IMR-90 (cell line): ENCODE measurements at regions not wholly inside any gene's neighbourhood (a gene's known extent, or its start where the extent isn't known, plus 50 kb on each side); places are given as distances from the start of the nearest gene placed in this dataset.

Source experiments
- ATAC-seq: fragments of 200-7000 bp; cut with Tn5 transposase; 2 replicates; pipeline ENCODE4 v1.9.1; 2020; ENCODE audit warnings: low read depth, mild to moderate bottlenecking, moderate library complexity
- BruUV-seq: library from RNA; stranded (reverse); fragments of 400-500 nt; replicated peaks from 2 replicates; lab custom pipeline; 2021; lab: Mats Ljungman, UMichigan
- CTCF ChIA-PET: fragments of 300-600 bp; formaldehyde crosslinking; extraction: SDS; loops from one replicate; lab custom pipeline; 2021; ENCODE audit warnings: antibody characterized with exemption; lab: Yijun Ruan, JAX
- POLR2A ChIA-PET: fragments of 300-600 bp; sonication (Branson Sonifier 250); formaldehyde crosslinking; loops from one replicate; lab custom pipeline; 2022; ENCODE audit warnings: antibody characterized with exemption; ENCODE audit not compliant: unreplicated experiment; lab: Charles Lee
- DNase-seq: peaks from one replicate; pipeline ENCODE4 v3.0.0; 2013
- H2AFZ ChIP-seq: replicated peaks from 2 replicates; pipeline ENCODE3; 2013; ENCODE audit warnings: low read length, mild to moderate bottlenecking; ENCODE audit not compliant: poor library complexity
- H2AK5ac ChIP-seq: 2 replicates; pipeline ENCODE4 v1.6.1; 2013; ENCODE audit warnings: low read depth, low read length, inconsistent platforms
- H2AK9ac ChIP-seq: replicated peaks from 2 replicates; pipeline ENCODE3; 2013; ENCODE audit warnings: mild to moderate bottlenecking, low read depth, low read length, moderate library complexity; ENCODE audit not compliant: poor library complexity
- H2BK120ac ChIP-seq: 2 replicates; pipeline ENCODE4 v1.6.1; 2013; ENCODE audit warnings: low read depth, low read length, inconsistent platforms
- H2BK15ac ChIP-seq: 3 replicates; pipeline ENCODE4 v1.6.1; 2013; ENCODE audit warnings: low read depth, low read length, inconsistent platforms
- H2BK20ac ChIP-seq: 2 replicates; pipeline ENCODE4 v1.6.1; 2013; ENCODE audit warnings: low read depth, mild to moderate bottlenecking, inconsistent platforms, low read length, moderate library complexity
- H2BK5ac ChIP-seq: 2 replicates; pipeline ENCODE4 v1.6.1; 2013; ENCODE audit warnings: mild to moderate bottlenecking, low read depth, low read length, inconsistent platforms; ENCODE audit not compliant: poor library complexity, severe bottlenecking
- H3K14ac ChIP-seq: replicated peaks from 2 replicates; pipeline ENCODE4 v1.6.1; 2013; ENCODE audit warnings: low read depth, low read length, inconsistent platforms
- H3K18ac ChIP-seq: 2 replicates; pipeline ENCODE4 v1.6.1; 2013; ENCODE audit warnings: low read depth, low read length, control low read depth
- H3K23ac ChIP-seq: 2 replicates; pipeline ENCODE4 v1.6.1; 2013; ENCODE audit warnings: low read depth, low read length, inconsistent platforms
- H3K27ac ChIP-seq: 2 replicates; pipeline ENCODE4 v1.5.1; 2013; ENCODE audit warnings: mild to moderate bottlenecking, control low read depth, low read length; ENCODE audit not compliant: insufficient read depth
- H3K27me3 ChIP-seq: 2 replicates; pipeline ENCODE4 v1.6.1; 2013; ENCODE audit warnings: low read length; ENCODE audit not compliant: control insufficient read depth, insufficient read depth
- H3K36me3 ChIP-seq: 2 replicates; pipeline ENCODE4 v1.6.1; 2013; ENCODE audit warnings: low read length, mixed read lengths; ENCODE audit not compliant: control insufficient read depth, insufficient read depth
- H3K4ac ChIP-seq: 2 replicates; pipeline ENCODE4 v1.6.1; 2013; ENCODE audit warnings: low read depth, low read length, inconsistent platforms
- H3K4me1 ChIP-seq: 2 replicates; pipeline ENCODE4 v1.6.1; 2013; ENCODE audit warnings: low read length, mixed read lengths; ENCODE audit not compliant: control insufficient read depth, insufficient read depth
- H3K4me2 ChIP-seq: 2 replicates; pipeline ENCODE4 v1.6.1; 2013; ENCODE audit warnings: low read depth, mild to moderate bottlenecking, control low read depth, low read length, moderate library complexity
- H3K4me3 ChIP-seq: 2 replicates; pipeline ENCODE4 v1.5.1; 2013; ENCODE audit warnings: low read depth, mild to moderate bottlenecking, control low read depth, low read length, moderate library complexity; ENCODE audit not compliant: insufficient read depth
- H3K56ac ChIP-seq: 2 replicates; pipeline ENCODE4 v1.6.1; 2013; ENCODE audit warnings: low read length, inconsistent platforms; ENCODE audit not compliant: insufficient read depth; ENCODE audit errors: extremely low read depth
- H3K79me1 ChIP-seq, 2 experiments: 2 replicates each; pipeline ENCODE4 v1.6.1; 2013; ENCODE audit warnings: low read length in 2 of 2, inconsistent platforms in 1 of 2, low read depth in 1 of 2
- H3K9ac ChIP-seq: 2 replicates; pipeline ENCODE4 v1.6.1; 2013; ENCODE audit warnings: low read depth, low read length, control low read depth
- H3K9me1 ChIP-seq: 2 replicates; pipeline ENCODE4 v1.6.1; 2013; ENCODE audit warnings: low read length, inconsistent platforms; ENCODE audit not compliant: insufficient read depth
- H3K9me3 ChIP-seq: 2 replicates; pipeline ENCODE4 v1.6.1; 2013; ENCODE audit warnings: low read length; ENCODE audit not compliant: control insufficient read depth, insufficient read depth
- H4K20me1 ChIP-seq: 2 replicates; pipeline ENCODE4 v1.6.1; 2013; ENCODE audit warnings: low read length, inconsistent platforms; ENCODE audit not compliant: insufficient read depth
- H4K5ac ChIP-seq: 2 replicates; pipeline ENCODE4 v1.6.1; 2013; ENCODE audit warnings: mild to moderate bottlenecking, low read depth, low read length, control low read depth
- H4K8ac ChIP-seq, 2 experiments: 2 replicates each; pipeline ENCODE4 v1.6.1; 2013; ENCODE audit warnings: low read depth in 2 of 2, low read length in 2 of 2, control low read depth in 1 of 2, inconsistent platforms in 1 of 2
- H4K91ac ChIP-seq: 2 replicates; pipeline ENCODE4 v1.6.1; 2013; ENCODE audit warnings: low read depth, low read length, inconsistent platforms; ENCODE audit not compliant: insufficient read depth
- BHLHE40 ChIP-seq: fragments of 150-350 bp; IDR thresholded peaks from 2 replicates; pipeline ENCODE4 v1.6.1; 2016; ENCODE audit warnings: mild to moderate bottlenecking, low read depth, low read length
- CEBPB ChIP-seq: IDR thresholded peaks from 2 replicates; pipeline ENCODE4 v1.6.1; 2012; ENCODE audit warnings: low read depth, low read length, improper control_type of control experiment
- CHD1 ChIP-seq: IDR thresholded peaks from 2 replicates; pipeline ENCODE4 v1.6.1; 2012; ENCODE audit warnings: low read depth, low read length, improper control_type of control experiment
- CTCF ChIP-seq: conservative IDR thresholded peaks from 2 replicates; pipeline ENCODE4 v1.5.1; 2012; ENCODE audit warnings: mild to moderate bottlenecking, low read depth, low read length, improper control_type of control experiment
- ELK1 ChIP-seq: fragments of 150-350 bp; IDR thresholded peaks from 2 replicates; pipeline ENCODE4 v1.6.1; 2016; ENCODE audit warnings: low read depth, mild to moderate bottlenecking, low read length, moderate library complexity, borderline replicate concordance
- FOS ChIP-seq: fragments of 150-350 bp; IDR thresholded peaks from 2 replicates; pipeline ENCODE4 v1.6.1; 2016; ENCODE audit warnings: low read depth, low read length
- MAFK ChIP-seq: IDR thresholded peaks from 2 replicates; pipeline ENCODE4 v1.6.1; 2012; ENCODE audit warnings: low read depth, low read length, improper control_type of control experiment
- MAZ ChIP-seq: IDR thresholded peaks from 2 replicates; pipeline ENCODE4 v1.6.1; 2012; ENCODE audit warnings: low read depth, mild to moderate bottlenecking, low read length, improper control_type of control experiment, moderate library complexity, borderline replicate concordance
- MXI1 ChIP-seq: IDR thresholded peaks from 2 replicates; pipeline ENCODE4 v1.6.1; 2012; ENCODE audit warnings: low read depth, mild to moderate bottlenecking, low read length, moderate library complexity, borderline replicate concordance
- NFE2L2 ChIP-seq: fragments of 150-350 bp; IDR thresholded peaks from 2 replicates; pipeline ENCODE4 v1.6.1; 2016; ENCODE audit warnings: low read depth, mild to moderate bottlenecking, low read length
- POLR2A ChIP-seq: IDR thresholded peaks from 2 replicates; pipeline ENCODE4 v1.6.1; 2012; ENCODE audit warnings: mild to moderate bottlenecking, low read depth, low read length
- RAD21 ChIP-seq: IDR thresholded peaks from 2 replicates; pipeline ENCODE4 v1.6.1; 2012; ENCODE audit warnings: low read length, improper control_type of control experiment
- RCOR1 ChIP-seq: IDR thresholded peaks from 2 replicates; pipeline ENCODE4 v1.6.1; 2012; ENCODE audit warnings: mild to moderate bottlenecking, low read length, improper control_type of control experiment; ENCODE audit not compliant: insufficient replicate concordance
- RFX5 ChIP-seq: IDR thresholded peaks from 2 replicates; pipeline ENCODE4 v1.8.0; 2012; ENCODE audit warnings: low read depth, mild to moderate bottlenecking, low read length, moderate library complexity
- SMC3 ChIP-seq: fragments of 150-350 bp; IDR thresholded peaks from 2 replicates; pipeline ENCODE4 v1.6.1; 2016; ENCODE audit warnings: low read depth, mild to moderate bottlenecking, antibody characterized with exemption, low read length, moderate library complexity
- USF2 ChIP-seq: fragments of 150-350 bp; IDR thresholded peaks from 2 replicates; pipeline ENCODE4 v1.6.1; 2017; ENCODE audit warnings: mild to moderate bottlenecking, antibody characterized with exemption, low read length, low read depth
- WGBS, 2 experiments: methylation state at CpG; one replicate each; pipeline versions ENCODE4 v1.1.5 to v1.1.7; 2013; ENCODE audit warnings: missing lambda C conversion rate in 2 of 2; ENCODE audit not compliant: insufficient read length in 1 of 2; ENCODE audit errors: extremely low coverage in 2 of 2; 5-methylcytosine and 5-hydroxymethylcytosine counted together
- dilution Hi-C: fragments of 300-500 bp; cut with HindIII; formaldehyde crosslinking; loops from one replicate; pipeline ENCODE4 v1.14.3; 2018; ENCODE audit warnings: low sequenced_read_pairs; ENCODE audit not compliant: unreplicated experiment
- in situ Hi-C: fragments of 300-500 bp; cut with MboI; formaldehyde crosslinking; loops from 3 replicates; pipeline ENCODE4 v1.14.3; 2019; ENCODE audit warnings: low sequenced_read_pairs, inconsistent platforms, mixed read lengths
- intact Hi-C: fragments of 100-400 bp; cut with micrococcal nuclease; formaldehyde crosslinking; loops from 2 replicates; pipeline ENCODE4 v1.10.0; 2022

GRCh38 chr14:76686646-76687045 lies 74.6 kb upstream of the VASH1 start:
- H4K5ac ChIP-seq = no peak overlapping the region
- H2AK9ac ChIP-seq = no peak overlapping the region
- ChIA-PET CTCF (no interaction called here), POLR2A (no interaction called here)
- BruUV-seq = no TSS peak
- H2BK5ac ChIP-seq = no peak overlapping the region
- H3K9me3 ChIP-seq = 0 out of 2 replicates have a peak, but pooled peaks cover 2% of the 10 kb centered on the region
- H3K79me1 ChIP-seq = no peaks in the 10 kb centered on the region
- no peaks in the 10 kb centered on the region for H3K9me1 ChIP-seq
- H3K14ac ChIP-seq = no peak overlapping the region
- no peak for ATAC-seq
- H2BK120ac ChIP-seq = no peak overlapping the region
- TF ChIP-seq RFX5 (no peak), MAZ (no peak), MAFK (no peak), RAD21 (no peak), CTCF (no peak), SMC3 (no peak), USF2 (no peak), FOS (no peak), POLR2A (no peak), BHLHE40 (no peak), NFE2L2 (no peak), MXI1 (no peak), CHD1 (no peak), RCOR1 (no peak), ELK1 (no peak), CEBPB (no peak)
- no peak overlapping the region for H3K56ac ChIP-seq
- H3K4ac ChIP-seq = no peak overlapping the region
- H3K36me3 ChIP-seq = no peaks in the 10 kb centered on the region
- no peak overlapping the region for H3K4me3 ChIP-seq
- H3K18ac ChIP-seq = no peak overlapping the region
- H4K8ac ChIP-seq = no peak overlapping the region
- no peak overlapping the region for H3K4me2 ChIP-seq
- WGBS, 2 experiments = no CpG with 5 or more reads among the region's 1 CpG
- no peaks in the 10 kb centered on the region for H3K4me1 ChIP-seq
- H2AK5ac ChIP-seq = no peak overlapping the region
- H4K91ac ChIP-seq = no peak overlapping the region
- no peak overlapping the region for H2BK20ac ChIP-seq
- dilution Hi-C loops = no loop called here
- intact Hi-C loops = no loop called here
- no peak overlapping the region for H3K27ac ChIP-seq
- in situ Hi-C loops = no loop called here
- H2AFZ ChIP-seq = no peak overlapping the region
- no peaks in the 10 kb centered on the region for H3K27me3 ChIP-seq
- DNase-seq = no peak
- H2BK15ac ChIP-seq = no peak overlapping the region
- no peak overlapping the region for H3K23ac ChIP-seq
- H4K20me1 ChIP-seq = no peaks in the 10 kb centered on the region
- no peak overlapping the region for H3K9ac ChIP-seq
